Activated CD4-positive, alpha-beta T cell treated with anti-CD3 and anti-CD28 coated beads, Interleukin-2, Interleukin-4, amounts not matched to agents 100 ng/mL and 50 ng/mL, durations not matched to agents 16 hours and 8 hours (primary cell): ENCODE measurements at regions not wholly inside any gene's neighbourhood (a gene's known extent, or its start where the extent isn't known, plus 50 kb on each side); places are given as distances from the start of the nearest gene placed in this dataset.

Experiments used
- DNase-seq: peaks from one replicate; pipeline ENCODE4 v3.0.0-alpha.2; 2020; ENCODE audit warnings: low spot score

DNA sequence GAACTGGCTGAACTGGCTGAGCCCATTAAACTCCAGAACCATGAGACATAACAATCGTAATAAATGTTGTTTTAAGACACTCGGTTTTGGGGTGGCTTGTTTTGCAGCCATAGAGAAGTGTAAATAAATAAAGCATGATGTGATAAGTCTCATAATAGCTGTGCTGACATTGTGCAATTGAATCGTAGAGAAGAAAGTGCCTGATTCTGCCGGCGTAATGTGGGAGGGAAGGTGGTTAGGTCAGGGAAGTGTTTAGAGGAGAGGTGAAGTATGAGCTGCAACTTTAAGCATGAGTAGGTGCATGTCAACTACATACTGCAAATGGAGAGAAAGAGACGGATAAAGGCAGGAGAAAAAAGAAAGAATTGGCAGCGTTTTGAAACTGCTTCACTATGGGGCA, 217.1 kb downstream of the BLID start:
- DNase-seq, result no peak

DNA sequence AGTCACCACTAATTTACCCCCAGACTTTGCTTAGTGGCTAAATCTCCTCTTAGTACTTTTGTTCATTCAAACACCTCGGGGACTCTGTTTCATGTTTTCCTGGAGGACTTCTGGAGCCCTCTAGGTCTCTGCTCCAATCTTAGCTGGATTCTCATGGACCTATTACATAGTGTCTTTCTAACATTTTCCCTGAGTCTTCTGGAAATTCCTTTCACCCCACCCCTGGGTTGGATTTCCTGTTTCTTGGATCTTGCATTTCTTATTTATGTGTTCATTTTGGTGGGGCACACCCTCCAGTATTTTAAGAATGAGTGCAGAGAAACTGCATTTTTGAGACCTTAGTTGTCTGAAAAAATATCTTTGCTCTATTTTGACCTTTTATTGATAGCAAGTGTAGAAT, 220.1 kb downstream of the BLID start:
- no peak for DNase-seq

DNA sequence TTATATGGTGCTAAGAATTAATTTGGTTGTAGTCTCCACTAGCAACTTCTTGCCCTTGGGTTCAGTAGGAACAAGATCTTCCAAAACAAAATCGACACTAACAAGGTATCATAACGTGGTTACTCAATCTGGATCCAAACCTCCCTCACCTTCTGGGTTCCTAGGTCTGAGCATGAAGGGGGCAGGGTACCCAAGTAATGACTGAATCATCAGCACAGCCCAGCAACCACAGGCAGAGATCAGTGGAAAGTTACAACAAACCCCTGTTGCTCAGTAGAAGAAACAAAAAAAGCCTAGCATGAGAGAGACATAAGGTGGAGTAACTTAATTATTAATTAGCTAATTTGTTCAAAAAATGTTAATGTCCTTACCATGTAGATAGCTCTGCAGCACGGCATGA, 221.4 kb downstream of the BLID start:
- no peak for DNase-seq

DNA sequence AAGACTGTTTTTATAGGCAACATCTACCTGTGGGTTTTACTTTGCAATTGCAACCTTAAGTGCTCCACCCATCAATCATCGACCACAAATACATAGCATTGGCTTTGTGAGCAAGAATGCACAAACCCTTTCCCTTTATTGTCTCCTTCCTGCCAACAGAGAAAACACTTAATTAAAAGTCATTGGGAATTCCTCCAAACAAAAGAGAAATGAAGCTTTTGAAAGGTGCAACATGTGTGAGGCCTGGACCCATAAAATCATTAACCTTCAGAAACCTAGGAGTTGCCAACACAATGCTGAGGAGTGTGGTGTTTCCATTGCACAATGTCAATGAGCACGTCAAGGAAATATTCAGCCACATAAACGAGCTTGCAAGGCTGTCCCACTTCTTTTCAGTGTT, 223.2 kb downstream of the BLID start:
- DNase-seq, result no peak

DNA sequence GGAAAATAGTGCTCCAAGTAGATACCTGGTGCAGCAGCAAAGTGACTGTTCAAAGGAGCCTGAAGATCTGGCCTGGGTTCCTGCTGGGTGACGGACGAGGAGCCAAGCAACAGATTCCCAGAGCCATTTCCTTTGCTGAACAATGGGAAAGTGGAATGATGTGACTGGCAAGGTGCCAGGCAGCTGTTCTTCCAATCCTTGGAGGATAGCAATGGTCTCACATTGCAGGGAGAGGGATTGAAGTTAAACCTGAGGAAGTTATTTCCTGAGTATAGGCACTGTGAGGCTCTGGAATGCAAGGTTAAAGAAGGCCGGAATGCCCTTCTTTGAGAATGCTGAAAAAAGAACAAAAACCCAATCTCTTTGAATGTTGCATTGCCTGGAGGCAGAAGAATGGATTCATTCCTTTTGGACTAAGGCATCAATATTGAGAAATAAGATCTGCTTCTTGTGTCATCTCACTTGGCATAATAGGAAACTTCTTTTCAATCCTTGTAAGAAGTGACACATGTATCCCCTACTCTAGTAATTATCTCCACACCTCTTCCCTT, 223.8 kb downstream of the BLID start:
- DNase-seq, result no peak

DNA sequence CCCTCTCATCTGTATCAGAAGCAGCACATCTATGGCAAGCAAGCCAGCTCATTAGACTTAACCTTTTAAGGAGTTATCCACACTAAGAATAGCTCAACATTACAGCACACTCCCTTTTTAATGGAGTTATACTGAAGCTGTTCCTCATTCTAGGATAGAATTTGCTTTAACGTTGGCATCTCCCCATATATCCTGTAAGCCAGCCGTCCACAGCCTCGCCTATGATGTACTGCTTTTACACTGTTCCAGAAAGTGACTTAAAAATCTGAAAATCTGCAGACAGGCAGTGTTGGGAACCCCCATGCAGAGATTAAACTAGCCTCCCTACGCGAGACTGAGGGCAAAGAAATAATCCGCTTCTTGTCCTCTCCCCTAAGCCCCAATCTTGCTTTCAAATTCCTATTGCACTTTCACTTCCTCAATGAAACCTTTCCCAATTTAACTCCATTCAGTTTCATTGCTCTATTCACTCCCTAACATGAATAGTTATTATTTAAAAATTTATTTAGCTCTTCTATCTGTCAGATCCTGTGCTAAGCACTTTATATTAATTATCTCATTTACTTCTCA, 225.0 kb downstream of the BLID start:
- no peak for DNase-seq

DNA sequence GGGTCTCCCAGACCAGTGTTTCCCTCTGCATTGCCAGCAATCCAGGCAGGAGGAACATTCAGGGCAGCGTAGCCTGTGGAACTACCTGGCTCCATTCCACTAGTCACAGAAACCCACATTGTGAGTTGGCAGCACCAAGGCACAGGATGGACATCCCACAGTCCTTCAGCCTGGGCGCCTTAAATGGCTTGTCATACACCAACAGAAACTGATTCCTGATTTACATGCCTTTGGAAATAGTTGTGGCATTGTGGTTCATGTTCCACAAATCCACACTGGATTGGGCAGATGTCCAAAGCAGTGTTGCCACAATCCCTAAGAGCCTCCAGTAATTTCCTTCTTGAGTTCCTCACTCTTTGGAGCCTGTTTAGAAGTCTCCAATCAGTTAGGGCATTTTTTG, 225.6 kb downstream of the BLID start:
- DNase-seq, result no peak

DNA sequence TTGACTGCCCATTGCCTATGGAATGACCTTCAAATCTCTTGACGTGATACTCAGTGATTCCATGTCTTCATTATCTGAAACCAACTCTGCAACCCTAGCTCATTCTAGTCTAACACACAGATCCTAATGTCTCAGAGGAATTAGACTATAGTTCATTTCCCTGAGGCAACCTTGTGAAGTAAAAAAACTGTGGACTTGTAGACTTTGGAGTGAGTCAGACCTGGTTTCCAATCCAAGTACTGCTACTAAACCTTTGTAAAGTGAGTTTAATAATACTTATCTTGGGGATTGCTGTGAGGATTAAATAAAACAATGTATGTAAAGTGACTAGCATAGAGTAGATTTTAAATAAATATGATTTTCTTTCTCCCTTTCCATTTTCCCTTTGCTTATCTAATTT, 226.1 kb downstream of the BLID start:
- DNase-seq, result no peak

DNA sequence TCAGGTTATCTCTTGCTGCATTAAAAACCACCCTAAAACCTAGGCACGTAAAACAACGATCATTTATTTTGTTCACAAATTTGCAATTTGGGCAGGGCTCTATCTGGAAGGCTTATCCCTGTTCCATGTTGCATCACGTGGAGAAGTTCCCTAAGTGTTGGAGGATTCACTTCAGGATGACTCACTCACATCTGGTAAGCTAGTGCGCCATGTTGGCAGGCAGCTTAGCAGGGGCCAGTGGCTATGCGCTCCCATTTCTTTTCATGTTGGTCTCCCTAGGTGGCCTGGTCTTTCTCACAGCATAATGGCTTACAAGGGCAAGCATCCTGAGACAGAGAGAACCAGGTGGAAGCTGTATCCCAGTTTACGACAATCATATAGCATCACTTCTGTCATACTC, 226.8 kb downstream of the BLID start:
- no peak for DNase-seq

DNA sequence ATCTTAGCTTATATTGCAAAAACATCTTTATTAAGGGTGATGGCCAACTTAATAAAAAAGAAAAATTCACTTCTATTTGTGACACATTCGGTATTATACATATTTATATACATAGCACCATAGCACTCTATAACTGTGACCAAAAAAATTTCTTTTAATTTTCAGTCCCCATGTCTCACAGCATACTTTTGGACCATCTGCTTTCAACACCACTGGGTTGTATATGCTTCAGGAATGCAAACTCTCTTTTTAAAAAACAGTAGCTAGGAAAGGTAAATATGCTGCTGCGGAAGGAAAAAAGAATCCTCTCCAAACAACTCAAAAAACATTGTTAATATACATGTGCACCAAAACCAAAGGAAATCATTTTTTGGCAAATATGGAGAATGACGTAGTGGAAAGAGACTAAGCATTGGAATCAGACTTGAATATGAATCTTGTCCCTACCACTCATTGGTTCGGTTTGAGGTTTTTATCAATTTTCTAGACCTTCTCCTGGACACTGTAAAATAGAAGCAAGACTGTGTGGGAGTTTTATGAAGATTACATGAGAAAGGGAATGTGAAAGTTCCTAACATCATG, 227.9 kb downstream of the BLID start:
- DNase-seq, result no peak

DNA sequence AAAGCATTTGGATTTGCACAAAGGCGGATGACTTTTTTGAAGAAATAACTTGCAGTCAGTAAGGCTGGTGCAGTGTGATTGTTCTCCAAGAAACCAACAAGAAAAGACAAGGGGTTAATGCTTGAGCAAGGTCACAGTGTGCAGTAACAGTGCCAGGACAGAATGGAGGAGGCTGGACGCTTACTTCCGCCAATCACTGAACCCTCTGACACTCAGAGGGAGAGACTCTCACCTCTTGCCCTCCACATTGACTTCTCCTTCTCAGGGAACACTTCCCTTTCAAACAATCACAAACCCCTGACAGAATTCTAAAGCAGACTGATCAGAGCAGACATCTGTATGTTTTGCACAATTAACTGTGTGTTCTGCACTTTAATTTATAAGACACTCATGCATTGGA, 228.4 kb downstream of the BLID start:
- no peak for DNase-seq

DNA sequence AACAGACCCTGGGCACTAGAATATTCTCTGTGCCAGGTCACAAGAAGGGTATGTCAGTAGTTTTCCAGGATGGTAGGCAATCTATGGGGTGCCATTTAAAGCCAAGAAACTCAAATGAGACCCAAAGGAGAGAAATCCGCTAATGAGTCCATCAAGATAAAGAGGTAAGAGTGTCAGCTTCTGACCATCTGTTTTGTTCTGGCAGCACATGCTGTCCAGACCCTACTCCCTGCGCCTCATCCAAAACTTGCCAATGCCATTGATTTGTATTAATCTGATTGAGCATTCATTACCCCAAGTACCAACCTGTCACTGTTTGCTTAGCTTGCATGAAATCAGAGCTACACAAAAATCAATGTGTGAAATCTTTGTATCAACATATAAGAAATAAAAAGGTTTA, 229.0 kb downstream of the BLID start:
- no peak for DNase-seq

DNA sequence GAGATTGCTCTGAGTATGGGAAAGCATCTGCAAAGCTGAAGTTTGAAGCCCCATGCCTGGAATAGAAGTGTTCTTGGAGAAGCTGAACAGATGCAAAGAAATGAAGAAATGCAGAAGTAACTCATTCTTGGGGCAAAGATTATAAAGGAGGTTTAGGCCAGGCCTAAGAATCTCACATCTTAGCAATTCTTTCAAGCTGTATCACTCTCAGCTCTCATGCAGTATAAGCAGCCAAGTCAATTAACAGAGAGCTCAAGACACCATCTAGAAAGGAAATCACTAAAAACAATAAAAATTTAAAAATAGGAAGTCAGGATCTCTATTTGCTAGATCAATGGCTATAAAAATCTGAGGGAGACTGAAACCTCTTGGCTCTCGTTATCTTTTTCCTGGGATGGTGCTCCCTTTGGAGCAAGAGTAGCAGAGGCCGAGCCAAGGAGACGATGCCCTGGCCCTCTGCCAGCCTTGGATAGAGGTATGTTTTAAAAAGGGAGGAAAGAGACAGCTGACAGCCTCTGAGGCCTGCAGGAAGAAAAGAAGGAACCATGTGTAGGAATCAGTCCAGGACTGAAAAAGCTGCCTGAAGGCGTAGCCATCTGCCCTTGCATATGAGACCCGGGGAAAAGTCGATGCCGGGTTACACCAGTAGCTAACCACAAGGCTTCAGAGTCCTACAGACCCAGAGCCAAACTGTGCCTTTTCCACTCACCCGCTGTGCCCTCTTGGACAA, 229.8 kb downstream of the BLID start:
- no peak for DNase-seq

DNA sequence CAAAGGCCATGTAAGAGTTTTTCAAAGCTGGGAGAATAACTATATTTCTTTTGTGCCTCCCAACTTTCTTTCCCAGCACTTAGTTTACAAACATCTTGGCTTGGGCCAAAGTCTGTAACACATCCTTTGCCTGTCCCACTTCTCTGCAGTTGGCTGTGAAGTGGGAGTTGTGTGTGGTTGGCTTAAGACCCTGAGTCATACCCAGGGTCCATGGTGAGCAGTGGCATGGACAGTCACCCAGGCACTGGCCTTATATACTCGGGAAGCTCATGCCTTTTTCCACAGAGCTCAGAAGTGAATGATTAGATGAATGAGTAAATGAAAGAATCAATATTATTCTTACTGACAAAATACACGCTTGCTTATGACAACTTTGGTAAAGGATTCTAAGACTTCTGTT, 231.4 kb downstream of the BLID start:
- DNase-seq, result no peak

DNA sequence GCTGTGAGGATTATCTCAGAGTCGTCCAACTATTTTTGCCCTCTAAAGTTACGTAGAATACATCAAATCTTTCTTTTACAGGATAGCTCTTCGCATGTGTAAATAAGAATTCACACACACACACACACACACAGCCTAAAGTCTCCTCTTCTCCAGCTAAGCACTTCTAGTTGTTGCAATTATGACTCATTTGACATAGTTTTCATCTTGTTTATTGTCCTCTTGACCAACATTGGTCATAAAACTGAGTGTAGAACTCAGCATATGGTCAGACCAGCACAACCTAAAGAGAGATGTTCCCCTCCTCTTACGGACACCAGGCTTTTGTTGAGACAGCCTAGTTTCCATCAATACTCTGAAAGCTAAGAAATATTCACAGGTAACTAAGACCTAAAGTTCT, 234.2 kb downstream of the BLID start:
- DNase-seq, result no peak

DNA sequence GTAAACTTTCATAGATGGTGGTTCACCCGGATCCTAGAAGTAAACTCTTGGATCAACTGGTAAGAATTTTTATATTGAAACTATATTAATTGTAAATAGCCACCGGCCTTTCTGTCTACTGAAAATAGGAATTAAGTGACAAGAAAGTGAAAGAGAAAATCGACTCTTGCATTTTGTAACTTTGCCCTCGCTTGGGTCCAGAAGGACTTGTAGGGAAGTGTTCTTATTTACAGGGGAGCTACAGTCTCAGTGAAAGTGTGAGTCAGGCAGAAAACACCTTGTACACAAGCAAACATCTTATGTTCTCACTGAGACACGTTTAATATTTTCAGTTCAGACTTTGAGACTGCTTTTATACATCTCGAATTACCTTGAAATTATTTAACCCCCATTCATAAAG, 238.9 kb downstream of the BLID start:
- DNase-seq, result no peak

DNA sequence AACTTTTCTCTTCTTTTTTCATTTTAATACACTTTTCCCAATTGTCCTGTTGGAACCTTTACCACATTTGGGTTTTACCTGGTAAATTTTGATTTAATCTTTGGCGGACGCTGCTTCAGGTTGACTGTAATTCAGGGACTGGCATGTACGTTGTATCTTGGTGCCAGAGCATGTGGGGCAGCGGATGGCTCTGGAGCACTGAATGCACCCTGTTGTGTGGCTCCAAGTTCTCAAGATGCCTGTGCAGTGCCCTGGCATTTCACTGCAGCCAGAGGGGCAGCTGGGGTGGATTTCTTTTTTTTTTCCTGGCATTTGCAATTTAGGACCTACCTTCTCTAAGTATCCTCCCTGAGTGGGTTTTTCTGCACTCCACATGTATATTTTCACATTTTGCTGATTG, 242.2 kb downstream of the BLID start:
- no peak for DNase-seq

DNA sequence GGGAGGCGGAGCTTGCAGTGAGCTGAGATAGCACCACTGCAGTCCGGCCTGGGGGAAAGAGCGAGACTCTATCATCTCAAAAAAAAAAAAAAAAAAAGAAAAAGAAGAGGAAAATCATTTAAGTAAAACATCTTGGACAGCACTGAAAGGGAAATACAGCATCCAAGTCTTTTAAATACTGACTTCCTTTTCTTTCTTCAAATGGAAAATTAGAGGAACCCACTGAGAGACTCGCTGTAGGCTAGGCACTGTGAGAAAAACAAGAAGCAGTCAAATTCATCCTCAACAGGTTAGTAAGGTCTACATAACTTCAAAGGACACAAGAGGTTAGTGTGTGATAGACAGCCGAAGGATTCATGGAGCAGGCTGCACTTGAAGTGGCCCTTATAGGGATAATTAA, 243.7 kb downstream of the BLID start:
- DNase-seq, result no peak

DNA sequence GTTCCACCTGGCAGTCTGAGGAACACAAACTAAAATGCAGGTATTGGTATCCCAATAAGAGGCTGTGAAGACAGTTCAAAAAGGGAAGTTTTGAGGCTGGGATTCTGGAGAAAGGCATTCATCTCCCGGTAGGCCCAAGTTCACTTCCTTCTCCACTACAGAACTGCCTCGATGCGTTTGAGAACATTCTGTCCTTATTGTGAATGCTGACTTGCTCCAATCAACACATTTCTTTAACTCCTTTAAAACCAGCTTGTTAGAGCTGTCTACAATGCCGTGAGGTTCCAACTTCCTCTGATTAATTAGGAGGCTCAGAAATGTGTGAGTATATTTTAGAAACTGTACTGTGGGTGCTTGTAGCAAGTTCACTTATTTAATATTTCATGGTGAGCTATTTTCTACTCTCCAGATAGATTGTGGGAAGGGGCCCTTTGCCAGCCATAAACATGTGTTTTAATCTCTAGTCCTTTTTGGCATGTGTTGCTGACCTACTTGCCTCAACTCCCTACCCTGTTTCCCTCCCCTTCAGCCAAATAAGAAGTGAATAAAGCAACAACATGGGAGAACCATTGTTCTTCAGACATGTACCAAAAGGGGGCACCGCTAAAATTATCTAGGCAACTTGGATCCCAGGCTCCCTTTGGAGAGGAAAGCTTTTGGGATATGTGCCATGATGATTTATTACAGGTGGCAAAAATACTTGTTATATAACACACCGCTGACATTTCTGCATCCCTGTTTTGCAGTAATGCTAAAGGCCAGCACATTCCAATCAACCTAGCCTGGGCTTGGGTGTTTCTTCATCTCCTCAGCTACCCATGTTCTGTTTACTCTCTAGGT, 245.6 kb downstream of the BLID start:
- DNase-seq, result no peak

DNA sequence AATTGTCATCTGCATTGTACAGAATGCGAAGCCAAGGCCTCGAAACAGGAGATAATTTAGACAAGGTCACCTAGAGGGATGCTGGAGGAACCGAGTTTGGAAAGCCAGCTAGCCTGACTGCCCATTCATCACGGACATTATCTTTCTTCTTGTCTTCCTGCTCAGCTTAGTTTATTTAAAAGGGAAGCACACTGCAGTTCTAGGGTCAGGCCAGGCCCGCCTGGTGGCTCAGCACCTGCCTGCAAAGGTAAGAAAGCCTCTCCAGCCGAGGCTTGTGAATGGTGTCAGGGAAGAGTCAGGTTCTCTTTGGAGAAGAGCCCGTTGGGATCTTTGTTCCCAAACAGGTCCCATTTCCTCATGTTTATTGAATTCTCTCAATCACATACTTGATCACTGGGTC, 246.5 kb downstream of the BLID start:
- DNase-seq, result no peak

DNA sequence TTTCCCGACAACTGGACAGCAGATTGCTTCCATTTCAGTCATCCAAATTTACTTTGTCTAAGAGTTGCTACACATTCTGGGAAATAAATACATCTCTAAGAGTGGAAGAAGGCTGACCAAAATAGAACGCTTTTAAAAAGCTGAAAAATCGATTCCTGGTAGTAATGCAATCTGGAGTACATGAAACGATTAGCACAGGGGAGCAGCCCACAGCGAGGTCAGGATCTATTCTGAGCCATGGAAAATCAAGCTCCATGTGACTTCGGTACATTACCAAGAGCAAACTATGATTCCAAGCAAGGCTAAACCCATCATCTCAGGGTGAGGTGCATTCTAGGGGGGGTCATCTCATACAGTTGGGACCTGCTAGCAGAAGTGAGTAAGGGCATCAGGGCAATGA, 249.3 kb downstream of the BLID start:
- no peak for DNase-seq

DNA sequence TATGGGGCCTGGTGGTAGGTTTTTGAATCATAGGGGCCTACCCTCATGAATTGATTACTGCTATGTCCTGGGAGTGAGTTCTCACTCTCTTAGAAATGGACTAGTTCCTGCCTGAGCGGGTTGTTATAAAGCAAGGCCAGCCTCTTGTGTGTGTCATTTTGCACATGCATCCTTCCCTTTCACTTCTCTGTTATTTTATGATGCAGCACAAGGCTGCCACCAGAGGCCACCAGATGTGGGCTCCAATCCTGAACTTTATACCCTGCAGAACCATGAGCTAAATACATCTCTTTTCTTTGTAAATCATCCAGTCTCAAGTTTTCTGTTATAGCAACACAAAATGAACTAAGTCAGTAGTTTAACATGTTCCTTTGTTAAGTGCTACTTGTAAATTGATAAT, 251.4 kb downstream of the BLID start:
- DNase-seq, result no peak

DNA sequence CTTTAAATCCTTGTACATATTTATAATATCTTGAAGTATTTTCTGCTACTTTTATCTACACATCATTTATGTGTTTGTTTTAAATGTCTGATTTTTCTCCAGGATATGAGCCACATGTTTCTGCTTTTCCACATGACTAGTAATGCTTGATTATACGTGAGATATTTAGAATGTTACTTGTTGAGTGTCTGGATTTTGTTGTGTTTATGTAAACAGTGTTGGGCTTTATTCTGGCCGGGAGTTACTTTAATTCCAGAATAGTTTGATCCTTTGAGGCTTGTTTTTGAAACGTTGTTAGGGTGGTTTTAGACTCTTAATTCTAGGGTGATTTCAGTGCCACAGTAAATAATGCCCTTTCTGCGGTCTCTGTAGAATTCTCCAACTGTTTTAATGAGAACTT, 252.9 kb downstream of the BLID start:
- DNase-seq, result no peak
